Globus pallidus (tissue), 1 donor: ENCODE measurements at regions not wholly inside any gene's neighbourhood (a gene's known extent, or its start where the extent isn't known, plus 50 kb on each side); places are given as distances from the start of the nearest gene placed in this dataset.
"Not testable (repeated sequence)": the region's sequence is repeated elsewhere in the genome, so short reads cannot be mapped to it uniquely, and the experiment has no call there.

Experiments
- DNase-seq: peaks from one replicate; pipeline ENCODE4 v3.0.0-alpha.2; 2015; ENCODE audit warnings: low spot score

DNA sequence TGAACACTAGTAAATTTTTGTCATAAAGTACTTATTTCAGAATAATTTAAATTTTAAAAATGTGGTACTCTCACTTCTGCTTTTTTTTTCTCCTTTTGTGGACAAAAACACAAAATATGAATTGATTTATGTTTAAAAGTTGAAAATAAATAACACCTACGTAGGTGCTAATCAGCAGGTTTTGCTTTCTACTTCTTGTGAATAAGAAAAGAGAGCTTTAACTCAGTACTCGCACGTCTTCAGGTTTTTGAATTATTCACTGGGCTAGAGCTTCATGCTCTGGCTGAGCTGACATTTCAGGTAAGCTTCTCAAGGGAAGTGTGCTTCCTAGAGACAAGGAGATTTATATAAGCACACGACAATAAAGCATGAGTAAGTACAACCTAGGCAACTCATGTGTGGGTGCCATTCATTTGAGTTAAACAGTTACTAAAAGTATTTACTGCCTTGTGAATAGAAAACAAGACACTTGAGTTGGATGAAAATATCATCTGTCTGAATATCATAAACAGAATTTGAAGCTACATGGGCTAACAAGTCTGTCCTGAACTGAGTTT lies 190.0 kb upstream of the POT1 start:
- no peak for DNase-seq

DNA sequence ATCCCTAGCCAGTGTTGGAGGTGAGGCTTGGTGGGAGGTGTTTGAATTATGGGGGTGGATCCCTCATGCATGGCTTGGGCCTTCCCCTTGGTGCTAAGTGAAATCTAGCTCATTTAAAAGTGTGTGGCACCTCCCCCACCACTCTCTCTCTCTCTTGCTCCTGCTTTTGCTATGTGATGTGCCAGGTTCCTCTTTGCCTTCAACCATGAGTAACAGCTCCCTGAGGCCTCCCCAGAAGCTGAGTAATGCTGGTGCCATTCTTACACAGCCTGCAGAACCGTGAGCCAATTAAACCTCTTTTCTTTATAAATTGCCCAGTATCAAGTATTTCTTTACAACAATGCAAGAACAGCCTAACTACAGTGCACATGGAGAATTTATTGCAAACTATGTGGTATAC lies 188.8 kb upstream of the POT1 start:
- no peak for DNase-seq

GRCh38 chr7:125112850-125113249 lies 183.2 kb upstream of the POT1 start:
- DNase-seq = no peak

GRCh38 chr7:125099519-125099918 lies 169.9 kb upstream of the POT1 start:
- DNase-seq = no peak

DNA sequence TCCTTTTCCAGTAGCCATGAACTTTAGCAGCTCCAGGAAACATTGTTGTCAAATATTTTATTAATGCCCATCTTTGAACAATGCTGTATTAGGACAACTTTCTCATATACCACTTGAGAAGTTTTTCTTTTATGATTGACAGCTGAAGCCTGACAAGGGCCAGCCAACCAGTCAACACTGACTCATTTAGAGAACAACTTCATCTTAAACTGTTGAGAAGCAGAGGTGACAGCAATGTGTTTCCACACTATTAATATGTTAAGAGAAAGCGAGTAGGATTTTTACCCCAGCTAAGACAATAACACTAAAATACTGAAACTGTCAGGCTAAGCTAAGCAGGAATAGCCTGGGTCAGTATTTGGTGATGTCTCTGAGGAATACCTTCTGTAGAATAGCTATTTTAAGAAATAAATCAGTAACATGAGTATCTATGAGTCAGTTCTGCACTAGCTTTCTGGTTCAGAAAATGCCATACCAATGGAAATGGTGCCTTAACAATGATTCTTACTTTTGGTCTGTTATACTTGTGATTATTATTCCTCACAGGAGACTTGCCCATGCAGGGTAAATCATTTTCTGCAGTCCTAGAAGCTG lies 168.8 kb upstream of the POT1 start:
- DNase-seq = no peak

- DNase-seq = no peak
Observed at GRCh38 chr7:125090596-125090995, 161.0 kb upstream of the POT1 start.

GRCh38 chr7:125089171-125089570 lies 159.5 kb upstream of the POT1 start:
- DNase-seq = no peak

DNA sequence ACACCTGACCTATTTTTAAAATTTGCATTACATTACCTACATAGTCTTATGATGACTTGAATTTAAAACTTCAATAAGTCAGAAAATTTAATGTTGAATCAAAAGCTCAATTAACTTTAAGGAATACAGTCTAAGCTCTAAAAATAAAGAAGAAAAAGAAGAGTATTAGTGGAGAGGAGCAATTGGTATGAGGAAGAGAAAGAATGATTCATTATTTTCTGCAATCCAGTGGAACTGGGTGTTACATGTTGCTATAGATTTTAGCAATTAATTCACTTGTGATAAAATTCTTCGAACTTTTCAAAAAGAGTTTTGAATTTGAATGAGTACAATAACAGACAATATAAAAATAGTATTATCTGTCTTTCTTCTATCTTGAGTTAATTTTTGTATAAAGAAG lies 158.9 kb upstream of the POT1 start:
- no peak for DNase-seq

GRCh38 chr7:125085084-125085483 lies 155.5 kb upstream of the POT1 start:
- peak; percentile 37 for DNase-seq

GRCh38 chr7:125084196-125084595 lies 154.6 kb upstream of the POT1 start:
- DNase-seq = no peak

DNA sequence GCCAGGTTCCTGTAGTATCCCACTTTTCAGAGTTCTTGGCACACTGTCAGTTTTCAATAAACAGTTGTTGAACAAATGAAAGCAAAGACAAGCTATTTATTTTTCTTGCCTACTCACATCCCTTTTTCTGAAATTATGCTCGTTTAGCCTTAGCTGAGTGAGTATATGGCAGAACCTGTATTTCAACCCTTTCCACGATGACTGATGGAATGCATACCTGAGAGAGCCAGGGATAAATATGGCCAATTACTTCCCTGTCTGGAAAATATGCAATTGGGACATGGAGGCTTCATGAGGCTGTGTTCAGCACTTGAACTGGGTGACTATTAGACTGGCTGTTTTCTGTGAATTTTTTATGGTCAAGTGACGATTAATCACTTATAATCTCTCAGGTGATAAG lies 144.5 kb upstream of the POT1 start:
- no peak for DNase-seq

- no peak for DNase-seq
Observed at GRCh38 chr7:125065546-125065945, 135.9 kb upstream of the POT1 start.

DNA sequence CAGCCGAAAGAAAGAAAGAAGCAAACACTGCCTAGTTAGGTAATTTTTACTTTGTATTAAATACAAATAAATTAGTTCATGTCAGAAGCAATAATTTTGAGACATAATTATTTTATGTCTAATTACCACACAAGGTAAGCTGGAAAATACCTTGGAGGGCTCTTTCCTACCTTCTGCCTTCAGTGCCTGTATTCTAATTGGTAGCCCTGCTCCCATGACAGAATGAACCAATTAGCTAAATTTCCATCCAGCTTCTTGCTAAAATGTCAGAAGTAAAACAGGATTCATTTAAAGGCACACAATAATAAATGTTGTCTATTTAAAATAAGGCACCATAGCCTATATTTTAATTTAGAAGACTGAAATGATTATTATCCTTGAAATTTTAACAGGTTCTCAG lies 135.4 kb upstream of the POT1 start:
- DNase-seq = no peak

GRCh38 chr7:125061776-125062397 lies 132.3 kb upstream of the POT1 start:
- no peak for DNase-seq

- not testable (repeated sequence) for DNase-seq
Observed at GRCh38 chr7:125061083-125061745, 131.6 kb upstream of the POT1 start.

- DNase-seq = no peak
Observed at GRCh38 chr7:125059861-125060456, 130.3 kb upstream of the POT1 start.

GRCh38 chr7:125057963-125058362 lies 128.3 kb upstream of the POT1 start:
- DNase-seq = no peak

GRCh38 chr7:125055376-125055775 lies 125.8 kb upstream of the POT1 start:
- no peak for DNase-seq

DNA sequence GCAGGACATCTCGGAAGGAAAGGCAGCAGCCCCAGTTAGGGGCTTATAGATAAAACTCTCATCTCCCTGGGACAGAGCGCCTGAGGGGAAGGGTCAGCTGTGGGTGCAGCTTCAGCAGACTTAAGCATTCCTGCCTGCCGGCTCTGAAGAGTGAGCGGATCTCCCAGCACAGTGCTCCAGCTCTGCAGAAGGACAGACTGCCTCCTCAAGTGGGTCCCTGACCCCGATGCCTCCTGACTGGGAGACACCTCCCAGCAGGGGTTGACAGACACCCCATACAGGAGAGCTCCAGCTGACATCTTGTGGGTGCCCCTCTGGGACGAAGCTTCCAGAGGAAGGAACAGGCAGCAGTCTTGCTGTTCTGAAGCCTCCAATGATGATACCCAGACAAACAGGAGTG lies 117.1 kb upstream of the POT1 start:
- DNase-seq = no peak

- DNase-seq = no peak
Observed at GRCh38 chr7:125033506-125033905, 103.9 kb upstream of the POT1 start.

DNA sequence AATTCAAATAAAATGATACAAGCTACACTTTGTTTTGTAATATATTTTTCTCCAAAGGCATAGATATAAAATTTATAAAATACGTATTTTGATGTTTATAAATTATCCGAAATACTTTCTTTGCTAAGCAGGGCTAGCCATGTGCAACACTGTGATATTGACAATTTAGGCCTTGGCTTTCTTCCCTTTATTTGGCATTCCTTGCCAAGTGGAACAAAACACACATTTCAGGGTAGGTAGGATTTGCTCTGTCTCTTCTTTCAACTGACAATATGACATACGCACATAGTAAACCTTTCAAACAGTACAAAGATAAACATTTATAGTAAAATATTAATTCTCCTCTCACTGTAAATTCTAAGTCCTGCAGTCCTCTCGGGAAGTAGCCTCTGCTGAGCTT lies 103.3 kb upstream of the POT1 start:
- no peak for DNase-seq

GRCh38 chr7:125030756-125031387 lies 101.2 kb upstream of the POT1 start:
- DNase-seq = no peak

DNA sequence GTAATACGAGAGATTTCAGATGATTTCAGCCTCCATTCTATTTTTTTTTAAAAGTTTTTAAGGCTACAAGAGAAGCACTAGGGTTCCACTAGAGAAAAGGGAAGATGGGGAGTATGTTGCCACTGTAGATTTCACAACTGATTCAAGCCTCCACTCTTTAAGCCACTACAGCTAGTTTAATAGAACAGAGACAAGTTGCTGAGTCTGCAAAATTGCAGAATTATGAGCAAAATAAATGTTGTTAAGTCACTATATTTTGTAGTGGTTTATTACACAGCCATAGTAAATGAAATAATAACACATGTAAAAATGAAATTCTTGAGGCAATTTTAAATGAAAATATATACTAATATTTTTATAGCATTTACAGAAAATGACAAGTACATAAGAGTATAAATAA lies 96.0 kb upstream of the POT1 start:
- no peak for DNase-seq
